Neural crest cell (in vitro differentiated cells): ENCODE measurements at regions not wholly inside any gene's neighbourhood (a gene's known extent, or its start where the extent isn't known, plus 50 kb on each side); places are given as distances from the start of the nearest gene placed in this dataset.
A peak's percentile ranks its signal among the peaks of the same experiment; 100 is the strongest.

Source experiments
- DNase-seq: peaks from one replicate; pipeline ENCODE4 v3.0.0; 2021; ENCODE audit warnings: low read depth, mixed read lengths, low spot score
- H3K27ac Mint-ChIP-seq: one replicate; pipeline ENCODE4 v1.8.0; 2021; ENCODE audit warnings: mild to moderate bottlenecking, mixed read lengths; ENCODE audit not compliant: unreplicated experiment
- H3K27me3 Mint-ChIP-seq: 2 replicates; pipeline ENCODE4 v1.8.0; 2021; ENCODE audit warnings: low read depth, mild to moderate bottlenecking, mixed read lengths
- H3K36me3 Mint-ChIP-seq: 2 replicates; pipeline ENCODE4 v1.8.0; 2021; ENCODE audit warnings: low read depth, mild to moderate bottlenecking, mixed read lengths
- H3K4me1 Mint-ChIP-seq: 2 replicates; pipeline ENCODE4 v1.8.0; 2021; ENCODE audit warnings: mixed read lengths
- H3K4me3 Mint-ChIP-seq: one replicate; pipeline ENCODE4 v1.8.0; 2021; ENCODE audit warnings: mild to moderate bottlenecking, mixed read lengths
- H3K9me3 Mint-ChIP-seq: 2 replicates; pipeline ENCODE4 v1.8.0; 2021; ENCODE audit warnings: mixed read lengths
- CTCF ChIP-seq: fragments of 200-600 bp; sonication (generic); conservative IDR thresholded peaks from 2 replicates; pipeline ENCODE4 v1.5.0; 2021; ENCODE audit warnings: antibody characterized with exemption, mild to moderate bottlenecking

GRCh38 chr16:88312732-88313131 is 70.0 kb upstream of the ZNF469 start:
- Mint-ChIP-seq H3K4me3 (no peak overlapping the region), H3K36me3 (peaks cover 5% of the 10 kb centered on the region), H3K27me3 (no peaks in the 10 kb centered on the region), H3K9me3 (peaks cover 9% of the 10 kb centered on the region), H3K4me1 (peaks cover 16% of the 10 kb centered on the region), H3K27ac (no peak overlapping the region)
- TF ChIP-seq CTCF = no peak
- no peak for DNase-seq

- Mint-ChIP-seq H3K9me3 (peaks cover 9% of the 10 kb centered on the region), H3K4me1 (peaks cover 18% of the 10 kb centered on the region), H3K36me3 (peaks cover 5% of the 10 kb centered on the region), H3K27me3 (no peaks in the 10 kb centered on the region), H3K4me3 (no peak overlapping the region), H3K27ac (no peak overlapping the region)
- DNase-seq = no peak
- TF ChIP-seq CTCF = no peak
Observed at GRCh38 chr16:88314991-88315542, 67.7 kb upstream of the ZNF469 start.

- Mint-ChIP-seq H3K27me3 (no peaks in the 10 kb centered on the region), H3K9me3 (peaks cover 9% of the 10 kb centered on the region), H3K4me3 (no peak overlapping the region), H3K4me1 (peaks cover 18% of the 10 kb centered on the region), H3K36me3 (peaks cover 5% of the 10 kb centered on the region), H3K27ac (no peak overlapping the region)
- TF ChIP-seq CTCF = no peak
- DNase-seq = peak; percentile 39
Observed at GRCh38 chr16:88315543-88316105, 67.1 kb upstream of the ZNF469 start.

- no peak for TF ChIP-seq CTCF
- Mint-ChIP-seq H3K9me3 (peaks cover 9% of the 10 kb centered on the region), H3K36me3 (peaks cover 5% of the 10 kb centered on the region), H3K4me3 (no peak overlapping the region), H3K27ac (no peak overlapping the region), H3K4me1 (peaks cover 18% of the 10 kb centered on the region), H3K27me3 (no peaks in the 10 kb centered on the region)
- no peak for DNase-seq
Observed at GRCh38 chr16:88316151-88316550, 66.6 kb upstream of the ZNF469 start.

- Mint-ChIP-seq H3K27me3 (no peaks in the 10 kb centered on the region), H3K36me3 (peaks cover 5% of the 10 kb centered on the region), H3K4me3 (no peak overlapping the region), H3K27ac (no peak overlapping the region), H3K9me3 (peaks cover 6% of the 10 kb centered on the region), H3K4me1 (peaks cover 18% of the 10 kb centered on the region)
- no peak for TF ChIP-seq CTCF
- DNase-seq = no peak
Observed at GRCh38 chr16:88316941-88317612, 65.7 kb upstream of the ZNF469 start.
